HG02678 (cell line): ENCODE measurements at regions not wholly inside any gene's neighbourhood (a gene's known extent, or its start where the extent isn't known, plus 50 kb on each side); places are given as distances from the start of the nearest gene placed in this dataset.
"Not testable (repeated sequence)": the region's sequence is repeated elsewhere in the genome, so short reads cannot be mapped to it uniquely, and the experiment has no call there.

Experiments
- ATAC-seq: cut with Tn5 transposase; IDR thresholded peaks from one replicate; pipeline ENCODE4 v1.9.1; 2021; ENCODE audit warnings: mild to moderate bottlenecking, moderate library complexity; ENCODE audit not compliant: unreplicated experiment

DNA sequence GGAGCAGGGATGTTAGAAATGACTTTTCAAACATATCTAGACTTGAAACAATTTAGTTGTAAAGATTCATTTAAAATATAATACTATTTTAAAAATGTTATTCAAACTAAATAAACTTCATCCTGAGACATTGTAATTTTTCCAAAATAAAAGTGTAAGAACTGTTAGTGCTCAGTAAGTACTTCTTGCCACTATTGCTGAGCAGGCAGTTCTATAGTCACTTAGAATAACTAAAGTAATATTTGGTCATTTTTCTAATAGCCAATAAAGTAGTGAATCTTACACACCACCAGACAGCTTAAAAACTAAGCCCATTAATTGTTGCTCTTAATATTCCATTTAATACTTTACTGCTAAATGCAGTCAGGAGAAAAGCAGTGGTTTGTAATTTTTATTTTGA is 1120.0 kb upstream of the CDH10 start:
- ATAC-seq = no peak

DNA sequence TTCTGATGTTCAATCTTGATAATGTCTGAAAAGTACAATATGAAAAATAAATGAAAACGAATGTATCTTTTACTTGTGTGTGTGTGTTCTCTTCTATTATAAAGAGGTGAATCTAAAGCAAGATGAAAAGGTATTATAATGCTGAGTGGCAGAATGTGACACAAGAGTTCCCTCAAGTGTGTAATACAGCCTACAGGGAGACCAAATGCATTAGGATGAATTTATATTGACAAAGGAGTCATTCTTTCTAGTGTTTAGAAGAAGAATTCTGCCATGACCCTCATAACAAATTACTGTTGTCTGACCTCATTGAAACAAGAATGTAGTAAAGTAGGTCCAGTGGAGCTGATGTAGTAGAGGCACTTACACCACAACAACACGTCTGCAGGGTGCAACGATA is 1119.0 kb upstream of the CDH10 start:
- ATAC-seq = no peak

DNA sequence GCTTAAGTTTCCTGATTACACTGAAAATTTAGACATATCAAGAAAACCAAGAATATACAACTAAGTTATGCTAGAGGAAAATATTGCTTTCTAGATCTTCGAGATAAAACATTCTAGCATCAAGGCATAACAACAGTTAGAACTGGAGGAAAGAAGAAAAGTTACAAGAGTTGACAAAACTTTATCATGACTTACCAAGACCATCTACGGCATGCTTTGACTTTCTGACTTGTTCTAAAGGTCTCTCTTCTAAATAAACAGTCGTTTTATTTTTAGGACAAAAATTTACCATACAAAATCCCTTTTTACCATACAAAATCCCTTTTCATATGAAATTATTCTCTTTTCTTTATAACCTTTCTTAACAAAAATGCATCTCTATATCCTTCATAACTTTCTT is 1110.1 kb upstream of the CDH10 start:
- no peak for ATAC-seq

DNA sequence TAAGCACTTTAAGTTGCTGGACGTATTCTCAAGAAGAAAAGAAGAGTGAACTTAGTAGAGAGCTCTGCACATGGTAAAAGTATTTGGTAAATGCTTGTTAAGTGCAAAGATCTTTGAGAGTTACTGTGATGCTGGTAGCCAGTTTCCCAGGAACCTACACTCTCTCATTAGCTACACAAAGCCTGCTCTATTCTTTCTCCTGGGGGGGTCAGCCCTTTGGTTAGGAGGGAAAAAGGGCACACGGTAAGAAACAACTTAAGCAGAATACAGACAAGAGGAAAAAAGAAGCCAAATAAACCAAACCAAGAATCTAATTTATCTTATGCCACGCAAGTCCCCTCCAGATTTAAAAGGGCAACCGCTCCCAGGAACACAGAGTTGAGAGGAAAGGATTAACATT is 1100.1 kb upstream of the CDH10 start:
- no peak for ATAC-seq

DNA sequence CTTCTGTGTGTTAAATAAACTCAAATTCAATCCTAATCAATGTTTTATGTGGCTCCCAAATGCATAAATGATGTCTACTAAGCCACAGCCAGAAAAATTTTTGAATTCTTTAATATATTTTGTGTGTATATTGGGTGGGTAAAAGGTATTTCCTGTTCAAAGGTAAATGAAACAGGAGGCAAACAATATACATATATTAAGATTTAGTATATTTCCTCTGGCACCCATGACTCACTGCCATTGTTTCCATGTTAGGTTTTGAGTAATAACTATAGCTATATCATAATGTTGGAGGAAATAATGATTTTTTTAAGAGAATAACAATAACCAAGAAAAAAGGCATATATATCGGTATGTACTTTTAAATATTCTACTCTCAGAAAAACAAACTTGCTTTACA is 1071.9 kb upstream of the CDH10 start:
- no peak for ATAC-seq

DNA sequence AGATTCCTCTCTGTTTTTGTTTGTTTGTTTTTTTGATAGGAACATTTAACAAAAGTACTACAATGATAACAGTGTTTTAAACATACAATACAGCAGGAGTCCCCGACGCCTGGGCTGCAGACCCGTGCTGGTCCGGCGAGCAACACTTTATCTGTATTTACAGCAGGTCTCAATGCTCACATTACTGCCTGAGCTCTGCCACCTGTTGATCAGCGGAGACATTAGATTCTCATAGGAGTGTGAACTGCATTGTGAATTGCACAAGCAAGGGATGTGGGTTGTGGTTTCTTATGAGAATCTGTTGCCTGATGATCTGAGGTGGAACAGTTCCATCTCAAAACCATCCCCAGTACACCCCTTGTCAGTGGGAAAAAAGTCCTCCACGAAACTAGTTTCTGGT is 1068.5 kb upstream of the CDH10 start:
- ATAC-seq = no peak

DNA sequence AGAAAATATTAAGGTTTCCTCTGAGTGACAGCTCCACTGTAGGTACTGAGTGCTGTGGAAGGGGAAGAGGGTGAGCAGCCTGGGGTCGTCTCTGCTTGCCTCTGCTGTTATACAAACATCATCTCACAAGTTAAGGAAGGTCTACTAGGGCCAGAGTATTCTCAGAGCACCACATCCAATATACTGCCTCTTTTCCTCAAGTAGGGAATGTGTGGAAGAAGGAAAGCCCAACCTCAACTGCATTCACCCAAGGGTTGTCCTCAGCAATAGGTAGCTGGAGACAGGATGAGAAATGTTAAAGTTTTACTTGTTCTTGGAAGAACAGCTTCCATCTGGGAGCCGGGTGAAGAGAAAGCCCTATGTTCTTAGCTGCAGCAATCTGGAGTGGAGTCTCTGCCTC is 1062.3 kb upstream of the CDH10 start:
- ATAC-seq = no peak

DNA sequence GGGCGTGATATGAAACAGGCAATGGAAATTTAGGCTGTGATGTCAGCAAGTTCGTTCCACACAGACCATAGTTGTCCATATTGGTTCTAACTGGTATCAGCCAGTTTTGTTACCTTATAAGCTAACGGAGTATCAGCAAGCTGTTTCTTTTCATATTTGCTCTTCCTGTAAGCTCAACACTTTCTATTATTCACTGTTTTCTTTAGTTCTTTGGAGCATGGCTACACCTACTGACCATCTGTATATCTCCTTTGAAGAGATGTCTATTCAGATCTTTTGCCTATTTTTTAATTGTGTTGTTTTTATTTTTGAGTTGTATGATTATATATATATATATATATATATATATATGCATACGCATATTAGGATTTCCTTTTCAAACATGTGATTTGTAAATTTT is 1057.2 kb upstream of the CDH10 start:
- no peak for ATAC-seq

DNA sequence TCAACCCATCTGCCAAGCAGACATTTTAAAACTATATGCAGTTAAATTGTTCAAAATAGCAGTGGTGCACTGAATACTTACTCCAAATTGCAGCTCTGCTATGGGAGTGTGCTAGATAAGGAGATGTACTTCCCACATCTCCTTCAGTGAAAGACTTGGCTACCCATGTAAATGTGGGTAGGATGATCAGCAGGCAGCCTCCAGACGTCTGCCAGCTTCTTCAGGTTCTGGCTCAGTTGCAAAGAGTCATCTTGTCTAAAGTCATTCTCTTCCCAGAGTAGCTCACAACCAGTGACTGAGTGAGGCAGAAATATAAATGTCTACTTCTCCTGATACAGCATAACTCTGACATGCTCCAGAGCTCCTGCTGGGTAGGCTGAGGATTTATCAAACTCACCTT is 1050.0 kb upstream of the CDH10 start:
- no peak for ATAC-seq

DNA sequence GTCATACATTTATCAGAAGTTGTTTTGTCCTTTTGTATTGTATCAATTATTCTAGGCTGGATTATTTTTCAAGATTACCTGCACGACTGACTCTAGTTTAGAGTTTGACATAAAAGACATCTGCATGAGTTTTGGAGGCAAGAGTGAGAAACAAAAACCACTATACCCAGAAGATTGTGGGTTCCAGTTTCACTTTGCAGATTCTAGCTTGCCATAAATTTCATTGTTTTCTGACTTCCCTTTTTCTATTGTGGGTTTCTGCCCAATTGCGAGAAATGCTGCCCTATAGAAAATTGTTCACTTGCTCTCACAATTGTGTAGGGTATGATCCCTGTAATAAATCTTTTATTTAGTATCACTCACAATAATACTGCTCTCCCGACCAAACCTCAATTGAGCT is 1043.4 kb upstream of the CDH10 start:
- ATAC-seq = peak; percentile 59

DNA sequence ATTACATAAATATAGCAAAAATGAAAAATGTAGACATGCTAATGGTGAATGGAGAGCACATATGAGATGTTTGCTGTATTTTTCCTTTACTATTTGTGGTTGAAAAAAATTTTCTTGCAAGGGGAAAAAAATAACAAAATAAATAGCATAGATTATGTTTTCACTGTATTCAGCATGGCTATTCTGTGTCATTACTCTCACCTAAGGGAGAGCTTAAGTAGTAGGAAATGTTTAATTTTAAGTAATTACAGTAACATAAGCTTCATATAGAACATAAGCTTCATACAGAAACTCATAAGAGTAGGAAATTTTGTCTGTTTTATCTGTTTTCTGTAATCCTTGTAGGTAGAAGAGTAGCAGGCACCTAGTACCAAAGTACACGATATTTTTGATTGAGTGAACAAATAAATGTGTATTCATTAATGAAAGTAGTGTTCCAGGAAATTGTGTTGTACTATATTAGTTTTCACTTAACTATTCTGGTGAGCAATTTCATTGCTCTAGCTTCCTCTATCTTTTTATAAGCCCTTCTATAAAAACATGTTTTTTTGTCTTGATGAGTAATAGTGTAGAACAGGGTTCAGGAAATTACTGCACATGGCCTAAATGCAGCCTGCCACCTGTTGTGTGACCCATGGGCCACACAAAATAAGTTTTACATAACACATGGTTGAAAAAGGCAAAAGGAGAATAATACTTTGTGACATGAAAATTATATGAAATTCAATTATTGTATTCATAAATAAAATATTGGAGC is 1025.0 kb upstream of the CDH10 start:
- ATAC-seq = no peak

DNA sequence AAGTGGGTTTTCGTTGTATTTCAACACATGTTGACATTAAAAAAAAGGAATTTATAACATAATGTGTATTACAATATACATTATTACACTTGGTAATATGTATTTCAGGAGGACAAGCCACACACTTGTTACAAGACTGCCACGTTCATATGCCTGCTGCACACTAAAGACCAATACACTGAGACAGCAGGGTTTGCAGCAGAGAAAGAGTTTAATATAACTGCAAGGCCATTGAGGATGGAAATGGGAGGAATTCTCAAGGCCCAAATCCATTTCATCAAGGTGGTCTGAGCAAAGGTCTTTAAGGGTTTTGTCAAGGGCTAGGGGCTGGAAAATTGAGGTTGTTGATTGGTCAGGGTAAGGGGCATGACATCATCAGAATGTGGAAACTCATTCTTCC is 1017.8 kb upstream of the CDH10 start:
- ATAC-seq = no peak

DNA sequence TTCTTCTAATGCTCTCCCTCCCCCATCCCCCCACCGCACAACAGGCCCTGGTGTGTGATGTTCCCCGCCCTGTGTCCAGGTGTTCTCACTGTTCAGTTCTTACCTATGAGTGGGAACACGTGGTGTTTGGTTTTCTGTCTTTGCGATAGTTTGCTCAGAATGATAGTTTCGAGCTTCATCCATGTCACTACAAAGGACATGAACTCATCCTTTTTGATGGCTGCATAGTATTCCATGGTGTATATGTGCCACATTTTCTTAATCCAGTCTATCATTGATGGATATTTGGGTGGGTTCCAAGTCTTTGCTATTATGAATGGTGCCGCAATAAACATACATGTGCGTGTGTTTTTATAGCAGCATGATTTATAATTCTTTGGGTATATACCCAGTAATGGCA is 1005.5 kb upstream of the CDH10 start:
- not testable (repeated sequence) for ATAC-seq

DNA sequence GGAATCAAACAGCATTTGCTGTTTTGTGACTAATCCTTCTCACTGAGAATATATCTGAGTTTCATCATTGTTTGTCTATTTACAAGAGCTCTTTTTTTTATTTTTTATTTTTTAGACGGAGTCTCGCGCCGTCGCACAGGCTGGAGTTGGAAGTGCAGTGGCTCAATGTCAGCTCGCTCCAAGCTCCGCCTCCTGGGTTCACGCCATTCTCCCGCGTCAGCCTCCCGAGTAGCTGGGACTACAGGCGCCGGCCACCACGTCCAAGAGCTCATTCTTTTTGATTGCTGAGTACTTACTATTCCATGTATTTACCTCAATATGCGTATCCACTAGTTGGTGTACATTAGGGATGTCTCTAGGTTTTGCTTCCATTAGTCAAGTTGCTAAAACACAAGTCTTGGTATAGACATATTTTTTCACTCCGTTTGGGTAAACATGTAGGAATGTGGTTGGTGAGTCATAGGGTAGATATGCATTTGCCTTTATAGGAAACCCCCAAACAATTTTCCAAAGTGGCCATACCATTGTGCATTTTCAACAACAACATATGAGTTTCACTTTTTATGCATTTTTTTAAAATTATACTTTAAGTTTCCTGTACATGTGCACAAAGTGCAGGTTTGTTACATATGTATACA is 1005.0 kb upstream of the CDH10 start:
- ATAC-seq = no peak

DNA sequence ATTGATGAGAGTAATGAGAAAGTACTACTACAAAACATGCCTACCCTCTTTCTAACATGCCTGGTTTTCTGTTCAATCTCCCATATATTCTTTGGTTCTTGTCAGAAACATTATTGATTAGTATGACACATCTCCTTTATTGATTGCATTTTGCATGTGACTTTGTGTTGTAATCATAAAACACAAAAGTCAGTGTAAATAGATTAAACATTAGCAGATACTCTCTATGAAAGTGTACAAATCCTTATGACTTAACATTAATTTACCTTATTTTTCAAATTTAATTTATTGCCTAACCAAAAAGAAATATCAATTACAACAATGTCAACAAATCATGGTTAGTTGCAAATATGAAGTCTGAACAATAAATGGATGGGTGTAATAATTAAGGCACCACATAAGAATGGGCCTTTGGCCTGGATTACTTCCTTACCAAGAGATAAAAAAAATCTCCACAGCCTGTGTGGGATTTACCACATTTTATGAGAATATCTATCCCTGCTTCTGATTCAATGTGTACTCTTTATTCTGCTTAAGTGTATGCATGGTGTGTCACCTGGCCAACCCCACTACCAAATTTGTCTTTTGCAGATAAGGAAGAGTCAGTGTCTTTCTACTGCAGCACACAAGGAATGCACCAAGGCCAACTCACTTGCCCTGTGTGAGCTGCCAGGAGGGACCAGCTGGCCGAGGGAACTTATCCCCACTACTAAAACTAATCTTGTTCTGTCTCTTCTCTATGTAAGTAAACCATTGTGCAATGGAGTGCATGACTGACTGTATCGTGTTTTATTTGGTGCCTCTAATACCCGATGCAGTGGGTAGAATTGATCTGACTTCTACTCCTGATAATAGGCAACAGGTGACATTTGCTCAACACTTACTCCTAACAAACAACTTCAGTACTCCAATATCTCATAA is 1001.9 kb upstream of the CDH10 start:
- no peak for ATAC-seq

DNA sequence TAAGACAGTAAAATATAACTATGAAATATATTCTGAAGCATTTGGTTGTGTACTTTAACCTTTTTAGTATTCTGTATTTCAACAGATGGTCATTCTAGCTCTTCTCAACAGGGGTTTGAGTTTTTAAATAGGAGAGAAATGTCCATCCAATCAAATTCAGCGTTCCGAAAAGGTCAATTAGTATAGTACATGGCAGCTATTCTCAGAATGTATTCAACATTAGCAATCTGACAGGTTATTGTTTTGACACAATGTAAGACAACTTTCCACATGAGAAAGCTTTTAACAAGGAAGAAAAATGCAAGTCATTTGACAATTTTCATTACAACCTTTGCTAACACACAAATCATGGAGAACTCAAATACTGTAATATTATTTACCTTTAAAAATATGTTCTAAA is 996.3 kb upstream of the CDH10 start:
- ATAC-seq = no peak

DNA sequence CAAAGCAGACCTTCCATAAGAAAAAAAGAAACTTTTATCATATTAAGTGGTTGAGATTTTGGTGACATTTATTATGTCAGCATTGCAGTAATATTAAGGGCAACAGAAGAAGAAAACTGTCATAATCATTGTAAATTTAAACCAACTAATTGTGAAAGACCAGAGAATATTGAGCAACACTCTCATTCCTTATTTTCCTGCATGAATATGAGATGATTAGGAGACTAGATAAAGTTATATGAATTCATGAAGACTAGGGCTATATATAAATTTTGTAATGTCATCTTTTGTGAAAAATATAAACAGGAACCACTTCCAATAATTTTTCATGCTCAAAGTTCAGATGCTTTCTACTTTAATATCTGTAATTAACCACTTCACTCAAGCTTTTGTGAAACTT is 974.5 kb upstream of the CDH10 start:
- ATAC-seq = no peak

DNA sequence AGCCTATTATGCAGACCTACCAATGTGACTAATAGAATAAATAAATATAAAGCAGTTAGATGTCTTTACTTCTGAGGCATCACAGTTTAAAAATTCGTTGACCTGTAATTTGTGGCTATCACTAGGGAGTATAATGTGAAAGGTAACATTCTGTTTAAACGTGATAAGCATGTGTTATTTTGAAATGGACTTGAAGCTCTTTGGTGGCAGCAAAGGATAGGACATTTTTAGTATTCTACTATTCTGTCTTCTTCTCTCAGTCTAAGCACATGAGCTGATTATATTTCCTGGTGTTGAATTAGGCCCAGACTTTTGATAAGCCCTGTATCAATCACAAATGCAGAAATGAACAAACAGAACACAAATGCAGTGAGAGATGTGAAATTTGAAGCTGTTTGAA is 974.0 kb upstream of the CDH10 start:
- no peak for ATAC-seq

DNA sequence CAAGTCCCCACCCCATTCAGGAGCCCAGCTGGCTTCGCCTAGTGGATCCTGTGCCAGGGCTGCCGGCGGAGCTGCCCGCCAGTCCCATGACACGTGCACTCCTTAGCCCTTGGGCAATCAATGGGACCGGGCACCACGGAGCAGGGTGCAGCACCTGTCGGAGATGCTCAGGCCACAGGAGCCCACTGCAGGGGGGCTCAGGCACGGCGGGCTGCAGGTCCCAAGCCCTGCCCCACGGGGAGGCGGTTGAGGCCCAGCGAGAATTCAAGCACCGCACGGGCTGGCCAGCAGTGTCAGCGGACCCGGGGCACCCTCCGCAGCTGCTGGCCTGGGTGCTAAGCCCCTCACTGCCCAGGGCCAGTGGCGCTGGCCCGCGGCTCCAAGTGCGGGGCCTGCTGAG is 969.7 kb upstream of the CDH10 start:
- no peak for ATAC-seq

DNA sequence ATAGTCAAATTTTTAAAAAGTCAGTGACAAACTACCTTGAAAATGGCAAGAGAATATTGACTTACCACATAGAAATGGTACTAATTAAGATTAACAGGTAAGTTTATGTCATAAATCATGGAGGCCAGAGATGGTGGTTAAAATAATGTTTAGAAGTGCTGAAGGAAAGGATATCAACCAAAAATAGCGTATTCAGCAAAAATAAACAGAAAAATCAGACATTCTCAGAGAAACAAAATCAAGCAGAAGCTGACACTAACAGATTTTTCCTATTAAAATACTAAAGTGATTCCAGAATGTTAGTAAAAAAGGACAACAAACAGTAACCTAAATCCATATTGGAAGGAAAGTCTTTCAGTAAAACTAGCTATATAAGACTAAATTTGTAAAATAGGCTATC is 959.9 kb upstream of the CDH10 start:
- no peak for ATAC-seq

DNA sequence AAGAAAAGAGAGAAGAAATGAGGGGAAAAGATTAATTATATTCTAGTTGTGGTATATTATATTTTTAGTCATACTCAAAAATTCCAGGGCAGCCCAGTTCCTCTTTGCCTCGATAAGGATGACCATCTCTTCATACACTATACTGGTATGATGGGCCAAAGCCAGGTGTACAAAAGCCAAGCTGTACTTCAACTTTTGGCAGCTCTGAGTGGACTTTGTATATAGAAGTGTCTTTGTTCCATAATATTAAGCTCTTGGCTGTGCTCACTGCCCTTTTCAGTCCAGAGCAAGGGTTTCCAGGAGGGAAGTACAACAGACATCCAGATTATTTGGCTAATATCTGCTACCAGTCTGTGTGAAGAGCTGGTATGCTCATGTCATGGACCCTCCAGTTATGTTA is 934.3 kb upstream of the CDH10 start:
- ATAC-seq = no peak

DNA sequence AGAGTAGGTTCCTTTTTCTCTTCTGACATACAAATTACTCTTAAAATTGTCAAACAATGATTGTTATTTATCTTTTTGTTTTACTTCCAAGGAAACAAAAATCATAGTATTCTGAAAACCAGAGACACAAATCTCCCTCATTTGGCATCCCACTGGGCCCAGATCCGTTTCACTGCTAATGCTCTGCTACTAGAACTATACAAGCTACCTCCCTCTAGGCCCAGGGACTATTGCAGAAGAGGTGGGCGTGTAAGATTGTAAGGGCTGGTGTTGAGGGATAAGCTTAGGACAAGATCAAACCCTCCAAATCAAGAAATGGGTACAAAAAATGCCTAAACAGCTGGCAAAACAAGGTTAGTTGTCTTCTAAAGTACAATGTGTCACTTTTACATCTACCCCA is 928.9 kb upstream of the CDH10 start:
- ATAC-seq = no peak
